ENCODE measurements at regions not wholly inside any gene's neighbourhood (a gene's known extent, or its start where the extent isn't known, plus 50 kb on each side); places are given as distances from the start of the nearest gene placed in this dataset.

GRCh38 chr16:72388007-72388406, 216.1 kb upstream of the PMFBP1 start:
- DNase-seq (ENCODE audit: extremely low spot score, unreplicated experiment), result no peak
- H3K27me3 Mint-ChIP-seq, result no peaks in the 10 kb centered on the region
- TF ChIP-seq, protein P1, sequence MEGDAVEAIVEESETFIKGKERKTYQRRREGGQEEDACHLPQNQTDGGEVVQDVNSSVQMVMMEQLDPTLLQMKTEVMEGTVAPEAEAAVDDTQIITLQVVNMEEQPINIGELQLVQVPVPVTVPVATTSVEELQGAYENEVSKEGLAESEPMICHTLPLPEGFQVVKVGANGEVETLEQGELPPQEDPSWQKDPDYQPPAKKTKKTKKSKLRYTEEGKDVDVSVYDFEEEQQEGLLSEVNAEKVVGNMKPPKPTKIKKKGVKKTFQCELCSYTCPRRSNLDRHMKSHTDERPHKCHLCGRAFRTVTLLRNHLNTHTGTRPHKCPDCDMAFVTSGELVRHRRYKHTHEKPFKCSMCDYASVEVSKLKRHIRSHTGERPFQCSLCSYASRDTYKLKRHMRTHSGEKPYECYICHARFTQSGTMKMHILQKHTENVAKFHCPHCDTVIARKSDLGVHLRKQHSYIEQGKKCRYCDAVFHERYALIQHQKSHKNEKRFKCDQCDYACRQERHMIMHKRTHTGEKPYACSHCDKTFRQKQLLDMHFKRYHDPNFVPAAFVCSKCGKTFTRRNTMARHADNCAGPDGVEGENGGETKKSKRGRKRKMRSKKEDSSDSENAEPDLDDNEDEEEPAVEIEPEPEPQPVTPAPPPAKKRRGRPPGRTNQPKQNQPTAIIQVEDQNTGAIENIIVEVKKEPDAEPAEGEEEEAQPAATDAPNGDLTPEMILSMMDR (conservative IDR thresholded peaks at IDR 0.05), result no peak
- H3K4me3 Mint-ChIP-seq, result no peak overlapping the region
- H3K27ac Mint-ChIP-seq, result no peak overlapping the region
- H3K36me3 Mint-ChIP-seq, result peaks cover 19% of the 10 kb centered on the region
- H3K9me3 Mint-ChIP-seq, result peaks cover 11% of the 10 kb centered on the region
- no peaks in the 10 kb centered on the region for H3K4me1 Mint-ChIP-seq (ENCODE audit: unreplicated experiment)

- DNase-seq (ENCODE audit: extremely low spot score, unreplicated experiment), result no peak
- Mint-ChIP-seq H3K9me3 (peaks cover 11% of the 10 kb centered on the region), H3K4me3 (no peak overlapping the region)
Observed at GRCh38 chr16:72384651-72385050, 212.7 kb upstream of the PMFBP1 start.

GRCh38 chr16:72380283-72380682, 208.3 kb upstream of the PMFBP1 start:
- H3K4me3 Mint-ChIP-seq, result no peak overlapping the region
- TF ChIP-seq, protein P1 (conservative IDR thresholded peaks at IDR 0.05), result no peak
- peaks cover 4% of the 10 kb centered on the region for H3K4me1 Mint-ChIP-seq (ENCODE audit: unreplicated experiment)
- no peaks in the 10 kb centered on the region for H3K9me3 Mint-ChIP-seq
- DNase-seq (ENCODE audit: extremely low spot score, unreplicated experiment), result no peak
- peaks cover 3% of the 10 kb centered on the region for H3K36me3 Mint-ChIP-seq
- no peaks in the 10 kb centered on the region for H3K27me3 Mint-ChIP-seq
- H3K27ac Mint-ChIP-seq, result no peak overlapping the region

More at GRCh38 chr16:72384651-72385050, 212.7 kb upstream of the PMFBP1 start:
- no peaks in the 10 kb centered on the region for H3K27me3 Mint-ChIP-seq
- no peak overlapping the region for H3K27ac Mint-ChIP-seq
- TF ChIP-seq, protein P1 (conservative IDR thresholded peaks at IDR 0.05), result no peak
- peaks cover 19% of the 10 kb centered on the region for H3K36me3 Mint-ChIP-seq
- H3K4me1 Mint-ChIP-seq (ENCODE audit: unreplicated experiment), result peaks cover 4% of the 10 kb centered on the region

DNA sequence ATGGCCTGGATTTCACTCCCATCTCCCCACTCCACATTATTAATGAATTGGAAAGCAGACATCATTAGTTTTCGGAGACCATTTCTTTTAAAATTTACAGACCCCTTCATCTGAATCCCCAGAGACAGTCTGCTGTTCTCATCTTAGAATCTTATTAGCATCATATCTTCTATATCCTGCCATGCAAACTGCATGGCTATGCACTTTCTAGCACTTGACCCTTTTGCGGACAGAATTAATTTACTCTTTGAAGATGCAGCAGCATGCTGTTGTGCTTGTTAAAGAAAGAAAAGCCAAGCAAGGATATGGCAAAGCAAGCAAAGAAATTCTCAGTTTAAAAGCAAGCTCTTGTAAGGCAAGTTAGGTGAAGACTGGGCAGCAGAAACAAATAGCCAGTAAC, 201.2 kb upstream of the PMFBP1 start:
- Mint-ChIP-seq H3K4me1 (ENCODE audit: unreplicated experiment) (peaks cover 15% of the 10 kb centered on the region), H3K27ac (no peak overlapping the region), H3K36me3 (no peaks in the 10 kb centered on the region), H3K27me3 (no peaks in the 10 kb centered on the region), H3K4me3 (no peak overlapping the region), H3K9me3 (no peaks in the 10 kb centered on the region)
- DNase-seq (ENCODE audit: extremely low spot score, unreplicated experiment), result no peak
- TF ChIP-seq, protein P1 (conservative IDR thresholded peaks at IDR 0.05), result no peak

DNA sequence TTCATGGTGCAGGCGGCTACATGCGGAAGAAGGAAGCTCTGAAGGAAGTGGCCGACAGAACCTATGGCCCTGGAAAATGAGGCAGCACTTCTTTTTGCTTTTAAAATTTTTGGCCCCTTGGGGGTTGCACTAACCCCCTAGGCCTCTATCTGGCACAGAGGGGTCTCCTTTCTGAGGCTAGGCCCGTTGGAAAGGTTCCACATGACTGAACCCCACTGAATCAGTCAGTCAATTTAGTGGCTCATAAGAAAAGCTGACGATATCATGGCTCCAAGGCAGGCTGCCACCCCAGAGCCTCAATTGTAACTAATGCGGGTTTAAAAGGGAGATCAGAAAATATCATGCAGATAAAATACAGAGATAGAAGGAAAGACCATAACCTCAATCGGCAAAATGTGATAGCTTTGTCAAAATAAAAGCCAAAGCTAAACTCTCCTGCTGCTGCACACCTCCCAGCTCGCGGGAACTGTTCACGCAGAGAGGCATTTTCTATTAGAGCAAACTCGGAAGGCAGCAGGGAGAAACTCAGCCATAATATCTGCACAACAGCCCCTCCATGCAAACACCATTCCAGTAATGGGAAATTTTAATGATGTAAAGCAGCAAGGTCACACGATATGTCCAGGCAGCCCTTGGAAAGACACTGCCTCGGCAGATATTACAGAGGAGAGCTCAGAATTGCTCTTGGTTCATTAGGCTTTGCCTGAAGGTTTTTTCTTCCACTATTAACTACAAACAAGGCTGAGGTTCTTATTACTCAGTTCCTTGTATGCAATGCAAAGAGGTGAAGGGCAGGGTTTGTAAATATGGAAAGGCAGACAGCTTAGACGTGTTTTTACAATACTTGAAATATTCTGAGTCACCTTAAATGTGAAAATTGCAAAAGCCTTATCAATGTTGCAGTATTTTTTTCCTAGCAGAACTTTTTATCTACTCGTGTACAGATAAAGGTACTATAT, 200.4 kb upstream of the PMFBP1 start:
- Mint-ChIP-seq H3K4me3 (peak overlapping the region; percentile 32), H3K4me1 (ENCODE audit: unreplicated experiment) (peaks cover 20% of the 10 kb centered on the region)

More for the DNA sequence above, 200.4 kb upstream of the PMFBP1 start:
- H3K9me3 Mint-ChIP-seq, result no peaks in the 10 kb centered on the region
- TF ChIP-seq, protein P1 (conservative IDR thresholded peaks at IDR 0.05), result no peak
- H3K27ac Mint-ChIP-seq, result no peak overlapping the region
- DNase-seq (ENCODE audit: extremely low spot score, unreplicated experiment), result no peak
- no peaks in the 10 kb centered on the region for H3K27me3 Mint-ChIP-seq
- H3K36me3 Mint-ChIP-seq, result no peaks in the 10 kb centered on the region

Measured in type B pancreatic cell (in vitro differentiated cells).